Thoracic aorta (tissue), 2 donors: ENCODE measurements at regions not wholly inside any gene's neighbourhood (a gene's known extent, or its start where the extent isn't known, plus 50 kb on each side); places are given as distances from the start of the nearest gene placed in this dataset.
"Not testable (repeated sequence)": the region's sequence is repeated elsewhere in the genome, so short reads cannot be mapped to it uniquely, and the experiment has no call there.

Experiments
- ATAC-seq: fragments of 150-250 bp; one replicate; pipeline ENCODE4 v1.8.0; 2017; ENCODE audit warnings: low read depth; ENCODE audit not compliant: insufficient number of reproducible peaks, low FRiP score
- DNase-seq: peaks from one replicate; pipeline ENCODE4 v3.0.0-alpha.2; 2020; ENCODE audit warnings: low spot score
- H3K27ac ChIP-seq, 2 donors: fragments of 200-600 bp; sonication (generic); 1 replicate in 1 of 2; 2 replicates in 1 of 2; pipeline ENCODE4 v1.5.1; 2016; ENCODE audit warnings: mild to moderate bottlenecking in 2 of 2, moderate library complexity in 2 of 2
- H3K27me3 ChIP-seq: fragments of 200-600 bp; sonication (generic); replicated peaks from 2 replicates; pipeline ENCODE4 v1.6.0; 2016; ENCODE audit warnings: mild to moderate bottlenecking; ENCODE audit not compliant: insufficient read depth
- H3K36me3 ChIP-seq: fragments of 200-600 bp; sonication (generic); one replicate; pipeline ENCODE4 v1.5.1; 2016
- H3K4me1 ChIP-seq, 2 donors: fragments of 200-600 bp; sonication (generic); 1 replicate in 1 of 2; 2 replicates in 1 of 2; pipeline versions ENCODE4 v1.5.1 to v1.6.0; 2016; ENCODE audit warnings: low read depth in 2 of 2, mild to moderate bottlenecking in 1 of 2; ENCODE audit not compliant: control insufficient read depth in 1 of 2
- H3K4me3 ChIP-seq: fragments of 200-600 bp; sonication (generic); 2 replicates; pipeline ENCODE4 v1.5.1; 2016; ENCODE audit warnings: mild to moderate bottlenecking
- H3K9me3 ChIP-seq: fragments of 200-600 bp; sonication (generic); 2 replicates; pipeline ENCODE4 v1.5.1; 2016
- TF ChIP-seq, protein P1 (sequence below): fragments of 200-600 bp; sonication (generic); IDR thresholded peaks from one replicate; pipeline ENCODE4 v1.5.1; 2019; ENCODE audit warnings: antibody characterized with exemption

DNA sequence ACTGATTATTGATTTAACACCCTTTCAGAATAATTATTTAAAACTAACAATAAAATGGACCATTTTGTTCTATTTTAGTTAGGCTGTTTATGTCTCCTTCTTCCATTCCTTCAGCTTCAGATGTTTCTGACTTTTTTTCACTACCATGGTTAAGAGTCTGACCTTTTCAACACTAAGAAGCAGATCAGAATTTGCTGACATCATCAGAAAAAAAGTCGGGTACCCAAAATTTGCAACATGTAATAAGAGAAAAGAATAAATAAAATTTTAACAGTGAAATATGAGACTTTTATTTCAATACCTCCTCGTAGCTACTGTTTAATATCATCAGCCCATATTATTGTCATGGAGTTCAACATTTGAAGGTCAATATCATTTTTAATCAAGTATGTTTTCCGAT lies 1158.3 kb downstream of the RPIA start:
- H3K27me3 ChIP-seq = no peaks in the 10 kb centered on the region
- ATAC-seq = no peak
- H3K9me3 ChIP-seq = no peaks in the 10 kb centered on the region
- DNase-seq = no peak
- no peaks in the 10 kb centered on the region for H3K4me1 ChIP-seq
- TF ChIP-seq, protein P1, sequence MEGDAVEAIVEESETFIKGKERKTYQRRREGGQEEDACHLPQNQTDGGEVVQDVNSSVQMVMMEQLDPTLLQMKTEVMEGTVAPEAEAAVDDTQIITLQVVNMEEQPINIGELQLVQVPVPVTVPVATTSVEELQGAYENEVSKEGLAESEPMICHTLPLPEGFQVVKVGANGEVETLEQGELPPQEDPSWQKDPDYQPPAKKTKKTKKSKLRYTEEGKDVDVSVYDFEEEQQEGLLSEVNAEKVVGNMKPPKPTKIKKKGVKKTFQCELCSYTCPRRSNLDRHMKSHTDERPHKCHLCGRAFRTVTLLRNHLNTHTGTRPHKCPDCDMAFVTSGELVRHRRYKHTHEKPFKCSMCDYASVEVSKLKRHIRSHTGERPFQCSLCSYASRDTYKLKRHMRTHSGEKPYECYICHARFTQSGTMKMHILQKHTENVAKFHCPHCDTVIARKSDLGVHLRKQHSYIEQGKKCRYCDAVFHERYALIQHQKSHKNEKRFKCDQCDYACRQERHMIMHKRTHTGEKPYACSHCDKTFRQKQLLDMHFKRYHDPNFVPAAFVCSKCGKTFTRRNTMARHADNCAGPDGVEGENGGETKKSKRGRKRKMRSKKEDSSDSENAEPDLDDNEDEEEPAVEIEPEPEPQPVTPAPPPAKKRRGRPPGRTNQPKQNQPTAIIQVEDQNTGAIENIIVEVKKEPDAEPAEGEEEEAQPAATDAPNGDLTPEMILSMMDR = no peak
- H3K27ac ChIP-seq = no peak overlapping the region
- H3K36me3 ChIP-seq = no peaks in the 10 kb centered on the region
- H3K4me3 ChIP-seq = no peak overlapping the region

DNA sequence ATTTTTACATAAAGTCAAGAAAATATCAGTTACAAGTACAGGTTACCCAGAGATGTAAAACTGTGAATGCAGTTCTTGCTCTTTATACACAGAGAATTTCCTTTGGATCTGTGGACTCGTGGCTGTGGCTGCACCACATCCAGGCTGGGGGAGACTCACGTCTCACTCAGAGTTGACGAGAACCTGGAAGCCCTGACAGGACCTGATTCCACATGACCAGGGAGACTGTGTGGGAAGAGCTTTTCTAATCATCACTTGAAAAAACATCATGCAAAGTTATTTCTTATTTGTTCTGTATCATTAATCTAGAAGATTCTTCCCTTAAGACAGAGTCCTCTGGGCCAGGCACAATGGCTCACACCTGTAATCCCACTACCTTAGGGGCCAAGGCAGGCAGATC lies 1159.0 kb downstream of the RPIA start:
- ATAC-seq (no peak), DNase-seq (no peak)
- TF ChIP-seq, protein P1 = no peak
- H3K4me1 ChIP-seq = no peaks in the 10 kb centered on the region
- no peaks in the 10 kb centered on the region for H3K9me3 ChIP-seq
- H3K27ac ChIP-seq = no peak overlapping the region
- H3K36me3 ChIP-seq = no peaks in the 10 kb centered on the region
- H3K4me3 ChIP-seq = no peak overlapping the region
- no peaks in the 10 kb centered on the region for H3K27me3 ChIP-seq

DNA sequence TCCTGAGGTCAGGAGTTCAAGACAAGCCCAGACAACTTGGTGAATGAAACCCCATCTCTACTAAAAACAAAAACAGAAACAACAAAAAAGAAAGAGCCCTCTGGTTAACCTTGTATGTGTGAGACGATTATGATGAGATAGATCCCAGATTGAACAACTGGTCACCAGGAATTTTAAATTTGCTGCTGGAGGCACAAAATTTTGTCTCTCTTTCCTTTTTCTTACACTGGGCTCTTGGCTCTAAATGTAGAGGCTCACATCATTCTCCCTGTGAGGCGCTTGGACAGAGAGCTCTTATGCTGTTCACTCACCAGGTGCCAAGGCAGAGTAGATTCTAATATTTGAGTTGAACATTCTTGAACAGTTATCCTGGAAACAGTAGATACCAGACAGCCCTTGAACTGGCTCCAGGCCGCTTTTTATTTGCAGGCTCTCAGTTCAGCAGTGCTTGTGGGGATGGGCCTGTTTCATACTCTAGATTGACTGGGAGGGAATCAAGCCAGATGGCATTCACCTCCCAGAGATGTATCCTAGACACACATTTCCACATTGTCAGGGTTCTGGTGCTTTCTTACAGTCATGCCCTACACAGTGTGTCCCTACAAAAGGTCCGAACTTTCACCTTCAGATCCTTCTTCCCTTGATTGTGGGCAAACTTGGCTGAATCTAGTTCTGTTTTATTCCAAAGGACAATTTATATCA lies 1159.6 kb downstream of the RPIA start:
- Histone ChIP-seq H3K27me3 (no peaks in the 10 kb centered on the region), H3K27ac (no peak overlapping the region), H3K9me3 (no peaks in the 10 kb centered on the region), H3K4me1 (no peaks in the 10 kb centered on the region), H3K36me3 (no peaks in the 10 kb centered on the region), H3K4me3 (no peak overlapping the region)
- no peak for DNase-seq
- TF ChIP-seq, protein P1 = no peak
- ATAC-seq = no peak

DNA sequence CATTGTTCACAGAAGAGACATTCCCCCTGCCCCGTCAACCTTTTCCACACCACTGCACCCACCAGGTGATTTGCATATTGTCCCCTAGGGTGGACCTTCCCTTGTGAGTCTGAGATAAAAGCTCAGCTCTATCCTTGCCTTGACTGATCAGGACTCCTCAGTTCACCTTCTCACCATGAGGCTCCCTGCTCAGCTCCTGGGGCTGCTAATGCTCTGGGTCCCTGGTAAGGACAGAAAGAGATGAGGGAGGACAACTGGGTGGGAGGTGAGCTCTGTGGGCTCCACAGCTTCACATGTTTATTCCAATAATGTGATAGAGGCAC lies 1160.1 kb downstream of the RPIA start:
- Histone ChIP-seq H3K9me3 (no peaks in the 10 kb centered on the region), H3K36me3 (no peaks in the 10 kb centered on the region), H3K27me3 (no peaks in the 10 kb centered on the region), H3K4me1 (no peaks in the 10 kb centered on the region), H3K4me3 (no peak overlapping the region), H3K27ac (no peak overlapping the region)
- TF ChIP-seq, protein P1 = no peak
- DNase-seq (no peak), ATAC-seq (no peak)

DNA sequence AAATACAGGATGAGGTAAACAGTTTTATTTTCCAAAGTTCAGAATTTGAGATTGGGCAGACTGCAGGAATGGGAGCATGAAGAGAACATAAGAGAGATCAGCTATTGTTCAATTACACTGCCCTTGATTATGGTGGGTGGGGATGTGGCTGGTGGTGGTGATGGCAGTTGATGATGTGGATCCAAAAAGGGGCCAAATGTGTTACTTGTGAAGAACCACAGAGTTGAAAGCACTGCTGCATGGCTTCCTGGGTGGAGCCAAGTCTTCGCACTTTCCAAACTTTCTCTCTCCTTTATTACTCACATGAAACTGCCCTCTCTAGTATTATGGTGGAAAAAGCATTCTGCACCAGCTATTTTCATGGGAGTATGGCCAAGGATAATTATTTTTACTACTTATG lies 1162.0 kb downstream of the RPIA start:
- not testable (repeated sequence) for H3K9me3 ChIP-seq, DNase-seq, ATAC-seq, H3K36me3 ChIP-seq, H3K4me1 ChIP-seq, H3K27me3 ChIP-seq, H3K4me3 ChIP-seq, H3K27ac ChIP-seq

DNA sequence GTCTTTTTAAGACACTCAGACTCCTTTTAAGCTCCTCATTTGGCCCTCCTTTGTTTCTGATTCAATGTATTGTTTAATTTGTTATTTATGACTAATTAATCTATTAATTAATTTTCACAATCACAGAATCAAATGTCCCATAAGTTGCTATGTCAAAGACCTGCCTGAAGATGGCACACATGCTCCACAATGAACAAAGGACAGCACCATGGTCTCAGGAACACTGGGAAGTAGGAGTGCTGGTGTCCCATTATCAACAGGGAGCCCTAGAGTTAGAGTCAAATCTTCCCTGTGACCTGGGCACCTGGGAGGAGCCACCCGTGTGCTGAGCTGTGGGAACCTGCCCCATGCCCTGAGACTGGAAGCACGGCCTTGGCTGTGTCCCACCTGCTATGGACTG lies 1164.3 kb downstream of the RPIA start:
- ATAC-seq, H3K9me3 ChIP-seq, H3K36me3 ChIP-seq, DNase-seq, H3K4me3 ChIP-seq, H3K27me3 ChIP-seq, H3K27ac ChIP-seq, H3K4me1 ChIP-seq: not testable (repeated sequence)

DNA sequence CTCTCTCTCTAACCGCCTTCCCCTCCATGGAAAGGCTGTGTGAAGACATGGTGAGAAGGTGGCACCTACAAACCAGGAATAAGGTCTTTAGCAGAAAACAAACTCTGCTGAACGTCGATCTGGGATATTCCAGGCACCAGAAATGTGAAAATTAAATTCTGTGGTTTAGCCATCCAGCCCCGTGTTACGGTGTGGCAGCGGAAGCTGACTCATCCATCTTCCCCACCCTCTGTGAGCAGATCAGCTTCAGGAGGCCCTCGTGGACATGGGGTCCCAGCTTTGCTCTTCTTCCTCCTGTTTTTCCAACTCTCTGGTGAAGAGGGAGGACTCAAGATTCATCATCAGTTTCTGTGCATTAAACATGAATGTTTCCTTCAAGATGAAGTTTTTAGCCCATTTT lies 1164.8 kb downstream of the RPIA start:
- ATAC-seq, H3K9me3 ChIP-seq, H3K27ac ChIP-seq, H3K27me3 ChIP-seq, H3K36me3 ChIP-seq, DNase-seq, H3K4me1 ChIP-seq, H3K4me3 ChIP-seq: not testable (repeated sequence)

DNA sequence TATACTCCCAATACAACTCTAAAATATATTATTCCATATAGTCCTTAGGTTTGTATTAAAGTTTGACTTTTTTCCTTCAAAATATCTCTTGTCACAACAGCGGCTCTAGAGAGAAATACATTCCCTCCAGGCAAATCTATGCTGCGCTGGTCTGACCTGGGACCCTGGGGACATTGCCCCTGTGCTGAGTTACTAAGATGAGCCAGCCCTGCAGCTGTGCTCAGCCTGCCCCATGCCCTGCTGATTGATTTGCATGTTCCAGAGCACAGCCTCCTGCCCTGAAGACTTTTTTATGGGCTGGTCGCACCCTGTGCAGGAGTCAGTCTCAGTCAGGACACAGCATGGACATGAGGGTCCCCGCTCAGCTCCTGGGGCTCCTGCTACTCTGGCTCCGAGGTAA lies 1170.7 kb downstream of the RPIA start:
- H3K4me1 ChIP-seq, H3K9me3 ChIP-seq, DNase-seq, H3K36me3 ChIP-seq, ATAC-seq, H3K27ac ChIP-seq, H3K4me3 ChIP-seq, H3K27me3 ChIP-seq: not testable (repeated sequence)

DNA sequence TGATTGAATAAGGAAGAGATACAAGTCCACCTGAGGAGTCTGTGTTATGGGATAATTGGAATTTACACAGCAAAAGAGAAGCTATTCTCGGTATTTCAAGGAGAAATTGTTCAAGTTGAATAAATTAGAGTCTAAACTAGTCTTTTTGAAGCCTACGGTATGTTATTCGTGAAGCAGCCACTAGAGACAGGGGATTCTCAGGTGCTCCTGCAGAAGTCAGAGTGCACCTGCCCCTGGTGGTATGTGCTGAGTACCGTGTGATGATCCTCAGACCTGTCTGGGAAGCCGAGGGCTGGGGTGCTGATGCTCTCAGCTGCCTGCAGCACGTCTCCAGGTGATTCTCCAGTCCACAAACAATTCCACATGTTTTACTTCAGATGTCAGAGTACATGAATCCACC lies 1171.7 kb downstream of the RPIA start:
- H3K36me3 ChIP-seq, H3K4me3 ChIP-seq, H3K27me3 ChIP-seq, DNase-seq, ATAC-seq, H3K27ac ChIP-seq, H3K9me3 ChIP-seq, H3K4me1 ChIP-seq: not testable (repeated sequence)
